Progenitor cell of endocrine pancreas (in vitro differentiated cells): ENCODE measurements at regions not wholly inside any gene's neighbourhood (a gene's known extent, or its start where the extent isn't known, plus 50 kb on each side); places are given as distances from the start of the nearest gene placed in this dataset.

Experiments
- DNase-seq: peaks from one replicate; pipeline ENCODE4 v3.0.0; 2021; ENCODE audit warnings: low spot score; ENCODE audit not compliant: unreplicated experiment
- H3K27ac Mint-ChIP-seq: 2 replicates; pipeline ENCODE4 v1.8.0; 2021; ENCODE audit warnings: mild to moderate bottlenecking, moderate library complexity, mixed read lengths
- H3K27me3 Mint-ChIP-seq: 2 replicates; pipeline ENCODE4 v1.8.0; 2021; ENCODE audit warnings: mixed read lengths
- H3K36me3 Mint-ChIP-seq: 2 replicates; pipeline ENCODE4 v1.8.0; 2022; ENCODE audit warnings: mixed read lengths; ENCODE audit not compliant: insufficient read depth
- H3K4me1 Mint-ChIP-seq: 2 replicates; pipeline ENCODE4 v1.8.0; 2021; ENCODE audit warnings: low read depth, mixed read lengths
- H3K4me3 Mint-ChIP-seq: 2 replicates; pipeline ENCODE4 v1.8.0; 2021; ENCODE audit warnings: low read depth, mild to moderate bottlenecking, moderate library complexity, mixed read lengths
- H3K9me3 Mint-ChIP-seq: 2 replicates; pipeline ENCODE4 v1.8.0; 2021; ENCODE audit warnings: low read depth, mixed read lengths
- TF ChIP-seq, protein P1 (sequence below): fragments of 200-600 bp; sonication (generic); IDR thresholded peaks from one replicate; pipeline ENCODE4 v1.5.0; 2021; ENCODE audit warnings: antibody characterized with exemption, mild to moderate bottlenecking; ENCODE audit not compliant: unreplicated experiment

- Mint-ChIP-seq H3K4me3 (no peak overlapping the region), H3K27ac (no peak overlapping the region), H3K9me3 (no peaks in the 10 kb centered on the region), H3K27me3 (peaks cover 30% of the 10 kb centered on the region), H3K36me3 (no peaks in the 10 kb centered on the region), H3K4me1 (no peaks in the 10 kb centered on the region)
- TF ChIP-seq, protein P1, sequence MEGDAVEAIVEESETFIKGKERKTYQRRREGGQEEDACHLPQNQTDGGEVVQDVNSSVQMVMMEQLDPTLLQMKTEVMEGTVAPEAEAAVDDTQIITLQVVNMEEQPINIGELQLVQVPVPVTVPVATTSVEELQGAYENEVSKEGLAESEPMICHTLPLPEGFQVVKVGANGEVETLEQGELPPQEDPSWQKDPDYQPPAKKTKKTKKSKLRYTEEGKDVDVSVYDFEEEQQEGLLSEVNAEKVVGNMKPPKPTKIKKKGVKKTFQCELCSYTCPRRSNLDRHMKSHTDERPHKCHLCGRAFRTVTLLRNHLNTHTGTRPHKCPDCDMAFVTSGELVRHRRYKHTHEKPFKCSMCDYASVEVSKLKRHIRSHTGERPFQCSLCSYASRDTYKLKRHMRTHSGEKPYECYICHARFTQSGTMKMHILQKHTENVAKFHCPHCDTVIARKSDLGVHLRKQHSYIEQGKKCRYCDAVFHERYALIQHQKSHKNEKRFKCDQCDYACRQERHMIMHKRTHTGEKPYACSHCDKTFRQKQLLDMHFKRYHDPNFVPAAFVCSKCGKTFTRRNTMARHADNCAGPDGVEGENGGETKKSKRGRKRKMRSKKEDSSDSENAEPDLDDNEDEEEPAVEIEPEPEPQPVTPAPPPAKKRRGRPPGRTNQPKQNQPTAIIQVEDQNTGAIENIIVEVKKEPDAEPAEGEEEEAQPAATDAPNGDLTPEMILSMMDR: no peak
- DNase-seq: no peak
These were observed 516.8 kb upstream of the PROK2 start for GRCh38 chr3:72301779-72302178.

DNA sequence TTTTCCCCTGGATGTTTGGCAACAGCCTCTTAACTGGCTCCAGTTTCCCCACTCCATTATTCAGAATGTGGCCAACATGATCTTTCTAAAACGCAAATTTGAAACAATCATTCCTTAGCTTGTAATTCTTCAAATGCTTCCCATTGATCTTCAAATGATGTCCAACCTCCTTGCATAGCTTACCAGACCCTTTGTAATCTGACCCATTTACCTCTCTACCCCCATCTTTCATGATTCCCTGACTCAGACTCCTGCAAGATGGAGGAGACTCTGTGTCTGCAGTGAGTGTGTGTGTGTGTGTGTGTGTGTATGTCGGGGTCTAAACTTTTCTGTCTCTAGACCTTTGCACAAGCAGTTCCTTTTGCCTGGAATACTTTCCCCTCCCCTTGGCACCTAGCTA, 515.7 kb upstream of the PROK2 start:
- no peak overlapping the region for H3K4me3 Mint-ChIP-seq
- TF ChIP-seq, protein P1: no peak
- peaks cover 30% of the 10 kb centered on the region for H3K27me3 Mint-ChIP-seq
- H3K27ac Mint-ChIP-seq: no peak overlapping the region
- no peaks in the 10 kb centered on the region for H3K4me1 Mint-ChIP-seq
- H3K9me3 Mint-ChIP-seq: no peaks in the 10 kb centered on the region
- H3K36me3 Mint-ChIP-seq: no peaks in the 10 kb centered on the region
- DNase-seq: no peak

DNA sequence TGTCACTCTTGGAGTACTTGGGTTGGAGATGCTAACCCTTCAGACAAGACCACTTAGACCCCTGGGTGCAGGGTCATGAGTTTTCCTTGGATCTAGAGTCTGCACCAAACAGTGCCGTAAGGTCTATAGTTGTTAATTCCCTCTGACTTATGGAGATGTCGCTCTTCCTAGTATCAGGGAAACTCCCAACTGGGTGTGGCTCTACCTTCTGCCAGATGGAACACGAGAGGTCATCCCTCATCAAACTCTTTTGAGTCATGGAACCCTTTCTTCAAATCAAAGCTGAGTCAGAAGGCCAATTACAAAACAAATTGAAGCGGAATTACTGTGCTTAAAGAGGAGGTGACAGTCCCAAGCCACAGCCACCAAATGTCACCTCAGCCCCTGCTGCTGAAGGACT, 514.9 kb upstream of the PROK2 start:
- DNase-seq: no peak
- TF ChIP-seq, protein P1: no peak
- Mint-ChIP-seq H3K27ac (no peak overlapping the region), H3K36me3 (no peaks in the 10 kb centered on the region), H3K4me3 (no peak overlapping the region), H3K27me3 (peaks cover 24% of the 10 kb centered on the region), H3K4me1 (no peaks in the 10 kb centered on the region), H3K9me3 (no peaks in the 10 kb centered on the region)

DNA sequence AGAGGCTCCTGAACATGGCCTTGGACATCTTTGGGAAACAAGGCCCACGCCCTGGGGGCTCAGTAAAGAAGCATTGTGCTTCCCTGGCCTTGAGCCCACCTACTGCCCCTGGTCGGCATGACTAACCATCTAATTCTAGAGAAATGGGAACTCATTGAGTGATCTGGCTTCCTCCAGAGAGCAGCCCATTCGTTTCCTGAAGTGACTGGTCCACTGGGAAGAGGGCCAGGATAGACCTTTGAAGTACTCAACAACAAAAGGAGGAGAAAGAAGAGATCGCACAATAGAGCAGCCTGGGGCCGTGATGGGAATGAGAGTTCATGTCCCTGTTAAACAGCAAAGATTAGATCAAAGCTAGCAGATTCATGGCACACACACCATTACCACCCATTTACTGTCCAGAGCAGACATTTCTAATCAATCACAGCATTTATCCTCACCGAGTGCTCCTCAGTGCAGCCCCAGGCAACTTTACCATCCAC, 514.4 kb upstream of the PROK2 start:
- H3K27me3 Mint-ChIP-seq: peaks cover 24% of the 10 kb centered on the region
- no peak overlapping the region for H3K27ac Mint-ChIP-seq
- DNase-seq: no peak
- no peak overlapping the region for H3K4me3 Mint-ChIP-seq
- H3K36me3 Mint-ChIP-seq: no peaks in the 10 kb centered on the region
- TF ChIP-seq, protein P1: no peak
- H3K9me3 Mint-ChIP-seq: no peaks in the 10 kb centered on the region
- no peaks in the 10 kb centered on the region for H3K4me1 Mint-ChIP-seq

DNA sequence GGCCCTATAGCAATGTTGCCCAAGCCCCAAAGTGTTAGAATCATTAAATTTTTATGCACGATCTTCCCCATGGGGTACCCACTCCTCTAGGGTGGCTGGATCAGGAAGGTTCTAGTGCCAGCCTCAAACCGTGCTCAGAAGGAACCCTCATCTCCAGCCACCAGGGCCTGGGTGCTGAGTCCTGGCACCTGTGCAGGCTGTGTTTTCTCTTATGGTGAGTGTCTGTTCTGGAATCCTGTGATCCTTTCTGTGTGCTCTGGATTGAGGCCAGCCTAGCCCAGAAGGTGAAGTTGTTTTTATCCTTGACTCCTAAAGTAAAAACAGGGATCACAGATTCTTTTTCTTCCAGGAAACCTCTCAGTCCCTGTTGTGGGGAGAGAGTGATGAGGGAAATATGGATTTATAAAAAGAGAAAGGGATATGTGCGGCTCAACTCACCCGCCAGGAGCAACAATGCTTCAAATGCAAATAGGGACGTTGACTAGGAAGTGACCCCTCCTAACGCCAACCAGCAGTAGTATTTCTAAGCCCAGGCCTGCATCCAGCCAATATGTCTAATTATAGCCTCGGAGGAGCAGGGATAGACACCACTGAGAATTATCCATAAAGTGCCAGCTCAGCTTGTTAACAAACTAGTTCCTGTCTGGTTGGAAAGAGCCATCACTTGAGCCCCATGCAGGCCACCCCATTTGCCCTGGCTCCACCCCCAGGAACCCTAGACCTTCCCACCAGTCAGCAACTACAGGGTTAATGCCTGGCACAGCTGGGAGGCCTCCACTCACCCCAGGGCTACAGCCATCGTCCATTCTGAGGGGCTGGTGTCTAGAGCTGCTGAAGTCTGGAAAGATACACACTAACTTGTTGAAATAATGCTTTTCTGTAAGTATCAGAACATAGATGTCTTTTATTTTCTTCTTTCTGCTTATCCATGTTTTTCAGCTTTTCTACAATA, 513.5 kb upstream of the PROK2 start:
- Mint-ChIP-seq H3K4me3 (no peak overlapping the region), H3K36me3 (no peaks in the 10 kb centered on the region), H3K4me1 (no peaks in the 10 kb centered on the region), H3K9me3 (no peaks in the 10 kb centered on the region), H3K27me3 (peaks cover 21% of the 10 kb centered on the region), H3K27ac (no peak overlapping the region)
- TF ChIP-seq, protein P1: no peak
- DNase-seq: no peak
